Activated T-cell treated with anti-CD3 and anti-CD28 coated beads, Interleukin-2, amount 50 U/mL, for 72 hours (primary cell): ENCODE measurements at regions not wholly inside any gene's neighbourhood (a gene's known extent, or its start where the extent isn't known, plus 50 kb on each side); places are given as distances from the start of the nearest gene placed in this dataset.

Experiments used
- ATAC-seq, 2 donors: fragments of 150-1000 bp; cut with Tn5 transposase; replicated peaks in 1 of 2; 2 replicates each; pipeline ENCODE4 v1.10.0; 2021; ENCODE audit warnings: moderate library complexity in 2 of 2, mild to moderate bottlenecking in 1 of 2
- DNase-seq, 2 donors: peaks; one replicate each; pipeline ENCODE4 v3.0.0; 2021 to 2022; ENCODE audit warnings: mixed read lengths in 1 of 2
- H3K27ac Mint-ChIP-seq: one replicate; pipeline ENCODE4 v1.8.0; 2022; ENCODE audit warnings: mild to moderate bottlenecking, moderate library complexity, mixed read lengths
- H3K27me3 Mint-ChIP-seq: one replicate; pipeline ENCODE4 v1.8.0; 2022; ENCODE audit warnings: low read depth, mixed read lengths
- H3K36me3 Mint-ChIP-seq, 2 donors: one replicate each; pipeline ENCODE4 v1.8.0; 2022; ENCODE audit warnings: mixed read lengths in 2 of 2, mild to moderate bottlenecking in 1 of 2; ENCODE audit not compliant: insufficient read depth in 2 of 2
- H3K4me1 Mint-ChIP-seq: one replicate; pipeline ENCODE4 v1.8.0; 2022; ENCODE audit warnings: low read depth, mixed read lengths
- H3K4me3 Mint-ChIP-seq, 2 donors: one replicate each; pipeline ENCODE4 v1.8.0; 2022; ENCODE audit warnings: mild to moderate bottlenecking in 2 of 2, mixed read lengths in 2 of 2, moderate library complexity in 2 of 2
- H3K9me3 Mint-ChIP-seq, 2 donors: one replicate each; pipeline ENCODE4 v1.8.0; 2022; ENCODE audit warnings: mixed read lengths in 2 of 2

DNA sequence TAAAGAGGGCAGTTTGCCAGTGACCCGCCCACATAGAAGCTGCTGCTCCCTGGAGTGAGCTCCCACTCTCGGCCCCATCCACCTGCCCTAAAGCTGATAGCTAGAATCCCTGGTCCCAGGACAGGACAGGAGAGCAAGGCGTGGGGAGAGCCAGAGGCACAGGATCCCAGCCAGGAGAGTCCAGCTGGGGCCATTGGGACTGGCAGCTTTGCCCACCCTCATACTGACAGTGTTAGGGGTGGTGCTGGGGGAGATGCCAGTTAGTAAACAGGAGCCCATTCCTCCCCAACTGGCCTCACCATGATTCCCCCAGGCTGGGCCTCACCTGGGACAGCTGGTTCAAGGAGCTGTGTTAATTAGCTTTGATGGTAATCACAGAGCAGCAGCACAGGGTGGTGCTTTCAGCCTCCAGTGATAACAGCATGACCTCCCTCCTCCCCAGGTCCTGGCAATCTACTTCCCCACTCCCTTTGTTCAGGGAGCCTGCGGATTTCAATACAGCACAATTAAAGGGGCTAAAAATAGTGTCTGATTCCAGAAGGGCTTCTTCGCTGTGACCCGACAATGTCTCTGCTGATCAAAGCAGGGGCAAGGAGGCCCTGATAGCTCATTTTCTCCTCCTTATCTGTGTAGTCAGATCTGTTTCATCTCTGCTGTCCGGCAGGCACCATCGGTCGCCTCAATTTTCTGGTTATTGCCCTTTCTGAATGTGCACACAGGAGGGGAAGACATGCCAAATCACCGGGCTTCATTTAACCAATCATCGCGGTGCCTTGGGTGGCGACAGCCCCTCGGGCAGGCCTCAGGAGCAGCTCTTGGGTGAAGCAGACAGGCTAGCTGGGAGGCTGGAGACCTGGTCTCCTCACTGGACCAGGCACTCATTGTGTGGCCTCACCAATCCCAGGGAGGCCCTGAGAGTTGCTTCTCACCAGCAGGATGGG, 119.9 kb upstream of the TEX51 start:
- DNase-seq = no peak
- H3K4me3 Mint-ChIP-seq = no peak overlapping the region
- peaks cover 17% of the 10 kb centered on the region for H3K27me3 Mint-ChIP-seq
- peaks cover 7% of the 10 kb centered on the region for H3K4me1 Mint-ChIP-seq
- no peaks in the 10 kb centered on the region for H3K36me3 Mint-ChIP-seq
- H3K9me3 Mint-ChIP-seq = no peaks in the 10 kb centered on the region
- ATAC-seq = no peak
- no peak overlapping the region for H3K27ac Mint-ChIP-seq

- Mint-ChIP-seq H3K4me3 (no peak overlapping the region), H3K27ac (no peak overlapping the region), H3K4me1 (no peaks in the 10 kb centered on the region), H3K36me3 (no peaks in the 10 kb centered on the region), H3K27me3 (peaks cover 17% of the 10 kb centered on the region), H3K9me3 (no peaks in the 10 kb centered on the region)
- DNase-seq (no peak), ATAC-seq (no peak)
Measured at GRCh38 chr2:126781206-126781605, 117.5 kb upstream of the TEX51 start.

DNA sequence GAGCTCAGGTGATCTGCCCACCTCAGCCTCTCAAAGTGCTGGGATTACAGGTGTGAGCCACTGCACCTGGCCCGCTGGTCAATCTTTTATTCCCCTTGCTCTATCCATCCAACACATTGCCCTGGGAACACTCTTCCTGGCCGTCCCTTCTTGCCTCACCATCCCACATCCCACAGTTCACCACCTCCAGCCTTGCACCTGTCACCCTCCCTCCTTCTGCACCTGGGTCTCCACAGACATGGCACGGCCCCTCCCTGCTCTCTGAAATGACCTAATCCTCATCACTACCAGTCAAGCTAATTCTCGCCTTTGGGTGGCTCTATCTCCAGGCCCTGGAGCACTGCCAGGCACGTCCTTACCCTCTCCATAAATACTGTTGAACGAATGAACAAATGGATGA, 116.9 kb upstream of the TEX51 start:
- Mint-ChIP-seq H3K27ac (no peak overlapping the region), H3K36me3 (no peaks in the 10 kb centered on the region), H3K4me1 (no peaks in the 10 kb centered on the region), H3K4me3 (no peak overlapping the region), H3K27me3 (peaks cover 17% of the 10 kb centered on the region), H3K9me3 (no peaks in the 10 kb centered on the region)
- ATAC-seq (no peak), DNase-seq (no peak)

DNA sequence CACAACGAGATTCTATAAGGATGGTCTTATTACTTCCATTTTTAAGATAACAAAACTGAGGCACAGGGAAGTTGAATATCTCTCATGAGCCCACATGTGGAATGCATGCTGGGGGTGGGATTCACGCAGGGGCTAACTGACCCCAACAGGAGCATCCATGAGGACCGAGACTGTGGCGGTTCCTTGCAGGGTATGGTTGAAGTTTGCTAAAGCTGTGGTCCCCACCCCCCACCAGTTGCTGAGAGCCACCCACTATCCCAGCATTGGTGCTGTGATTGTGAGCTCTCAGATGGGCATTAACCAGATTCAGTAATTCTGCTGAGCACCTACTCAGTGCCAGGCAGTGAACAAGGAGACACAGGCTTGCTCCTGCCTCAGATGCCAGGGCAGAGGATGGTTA, 116.0 kb upstream of the TEX51 start:
- no peaks in the 10 kb centered on the region for H3K4me1 Mint-ChIP-seq
- DNase-seq = no peak

DNA sequence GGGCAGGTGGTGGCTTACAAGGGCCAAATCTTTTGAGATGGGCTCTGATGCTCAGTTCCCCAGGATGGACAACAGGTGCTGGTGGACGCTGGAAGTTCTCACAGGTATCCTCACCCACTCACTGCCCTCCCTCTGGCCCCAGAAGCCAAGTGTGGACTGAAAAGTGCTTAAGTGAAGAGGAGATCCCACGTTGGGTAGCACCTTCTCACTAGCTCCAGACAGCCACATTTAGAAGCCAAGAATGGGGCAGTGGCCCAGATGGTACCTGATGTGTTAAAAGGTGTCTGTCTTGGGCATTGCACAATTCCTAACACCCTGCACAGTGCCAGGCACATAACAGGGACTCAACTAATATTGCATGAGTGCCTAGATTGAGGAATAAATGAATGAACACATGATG, 115.3 kb upstream of the TEX51 start:
- Mint-ChIP-seq H3K27me3 (peaks cover 17% of the 10 kb centered on the region), H3K9me3 (no peaks in the 10 kb centered on the region), H3K4me1 (no peaks in the 10 kb centered on the region), H3K4me3 (no peak overlapping the region), H3K36me3 (no peaks in the 10 kb centered on the region), H3K27ac (no peak overlapping the region)
- DNase-seq = no peak
- ATAC-seq = no peak

More for the DNA sequence above, 116.0 kb upstream of the TEX51 start:
- Mint-ChIP-seq H3K27me3 (peaks cover 17% of the 10 kb centered on the region), H3K9me3 (no peaks in the 10 kb centered on the region), H3K36me3 (no peaks in the 10 kb centered on the region), H3K27ac (no peak overlapping the region), H3K4me3 (no peak overlapping the region)
- no peak for ATAC-seq

- H3K4me3 Mint-ChIP-seq = no peak overlapping the region
- DNase-seq (no peak), ATAC-seq (no peak)
- H3K4me1 Mint-ChIP-seq = no peaks in the 10 kb centered on the region
- H3K27me3 Mint-ChIP-seq = peaks cover 17% of the 10 kb centered on the region
- no peaks in the 10 kb centered on the region for H3K36me3 Mint-ChIP-seq
- H3K9me3 Mint-ChIP-seq = no peaks in the 10 kb centered on the region
- H3K27ac Mint-ChIP-seq = no peak overlapping the region
Measured at GRCh38 chr2:126784045-126784444, 114.6 kb upstream of the TEX51 start.

DNA sequence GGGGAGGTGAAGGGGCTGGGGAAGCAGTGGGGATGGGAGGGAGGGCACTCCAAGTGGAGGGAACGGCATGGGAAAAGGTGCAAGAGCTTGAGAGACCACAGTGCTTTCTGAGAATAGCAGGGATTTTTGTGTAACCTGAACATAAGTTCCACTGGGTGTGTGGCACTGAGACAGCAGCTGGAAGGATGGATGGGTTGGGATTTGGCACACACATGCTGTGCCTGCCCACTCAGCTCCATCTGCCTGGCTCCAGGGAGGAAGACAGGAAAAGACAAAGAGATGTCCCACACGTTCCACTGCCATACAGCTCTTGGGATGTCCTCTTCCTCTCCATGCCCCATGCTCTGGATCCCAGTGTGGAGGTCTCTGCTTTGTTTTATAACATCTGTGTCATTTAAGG, 114.1 kb upstream of the TEX51 start:
- DNase-seq (no peak), ATAC-seq (no peak)
- peaks cover 17% of the 10 kb centered on the region for H3K27me3 Mint-ChIP-seq
- no peak overlapping the region for H3K4me3 Mint-ChIP-seq
- no peaks in the 10 kb centered on the region for H3K9me3 Mint-ChIP-seq
- H3K36me3 Mint-ChIP-seq = no peaks in the 10 kb centered on the region
- H3K27ac Mint-ChIP-seq = no peak overlapping the region
- no peaks in the 10 kb centered on the region for H3K4me1 Mint-ChIP-seq

DNA sequence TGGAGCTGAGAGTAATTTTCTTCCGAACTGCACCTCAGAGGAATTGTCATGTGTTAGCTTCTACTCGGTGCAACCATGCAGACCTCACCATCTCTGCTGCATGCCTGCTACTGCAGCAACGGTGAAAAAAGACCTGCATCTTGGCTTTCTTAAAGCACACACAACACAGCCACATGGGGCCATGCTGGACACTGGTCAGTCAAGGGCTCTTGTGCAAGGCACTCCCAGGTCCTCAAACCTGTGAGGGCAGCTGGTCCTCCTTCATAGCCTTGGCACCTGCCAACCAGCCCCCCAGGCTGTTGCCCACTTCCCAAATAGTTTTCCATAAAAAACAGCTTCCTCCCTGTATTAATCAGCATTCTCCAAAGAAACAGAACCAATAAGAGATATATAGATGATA, 113.5 kb upstream of the TEX51 start:
- H3K27ac Mint-ChIP-seq = no peak overlapping the region
- no peak overlapping the region for H3K4me3 Mint-ChIP-seq
- no peaks in the 10 kb centered on the region for H3K4me1 Mint-ChIP-seq
- ATAC-seq (no peak), DNase-seq (no peak)
- H3K27me3 Mint-ChIP-seq = peaks cover 14% of the 10 kb centered on the region
- H3K36me3 Mint-ChIP-seq = no peaks in the 10 kb centered on the region
- H3K9me3 Mint-ChIP-seq = no peaks in the 10 kb centered on the region

- Mint-ChIP-seq H3K27ac (no peak overlapping the region), H3K36me3 (no peaks in the 10 kb centered on the region), H3K27me3 (peaks cover 9% of the 10 kb centered on the region), H3K9me3 (no peaks in the 10 kb centered on the region), H3K4me1 (no peaks in the 10 kb centered on the region), H3K4me3 (no peak overlapping the region)
- ATAC-seq (peak in 1 of 2 donors; percentile 42), DNase-seq (no peak)
Measured at GRCh38 chr2:126785862-126786261, 112.8 kb upstream of the TEX51 start.

DNA sequence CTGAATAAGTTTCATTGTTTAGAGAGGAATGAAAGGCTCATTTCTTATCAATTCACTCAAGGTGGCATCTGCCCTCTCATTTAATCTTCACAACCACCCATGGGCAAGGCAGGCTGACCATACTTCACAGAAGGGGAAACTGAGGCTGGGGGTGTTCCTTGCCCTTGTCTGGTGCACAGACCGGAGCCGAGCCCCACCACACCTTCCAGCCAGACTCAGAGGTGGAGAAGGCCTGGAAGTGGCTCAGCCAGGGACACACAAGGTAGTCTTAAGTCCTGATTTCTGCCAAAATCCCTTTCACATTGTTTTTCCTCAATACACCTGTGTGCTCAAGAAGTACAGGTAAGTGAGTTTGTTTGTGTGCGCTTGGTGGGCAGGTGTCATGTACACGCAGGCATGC, 111.9 kb upstream of the TEX51 start:
- H3K27ac Mint-ChIP-seq = no peak overlapping the region
- no peaks in the 10 kb centered on the region for H3K36me3 Mint-ChIP-seq
- H3K9me3 Mint-ChIP-seq = no peaks in the 10 kb centered on the region
- H3K4me1 Mint-ChIP-seq = no peaks in the 10 kb centered on the region
- DNase-seq (no peak), ATAC-seq (no peak)
- peaks cover 6% of the 10 kb centered on the region for H3K27me3 Mint-ChIP-seq
- no peak overlapping the region for H3K4me3 Mint-ChIP-seq

DNA sequence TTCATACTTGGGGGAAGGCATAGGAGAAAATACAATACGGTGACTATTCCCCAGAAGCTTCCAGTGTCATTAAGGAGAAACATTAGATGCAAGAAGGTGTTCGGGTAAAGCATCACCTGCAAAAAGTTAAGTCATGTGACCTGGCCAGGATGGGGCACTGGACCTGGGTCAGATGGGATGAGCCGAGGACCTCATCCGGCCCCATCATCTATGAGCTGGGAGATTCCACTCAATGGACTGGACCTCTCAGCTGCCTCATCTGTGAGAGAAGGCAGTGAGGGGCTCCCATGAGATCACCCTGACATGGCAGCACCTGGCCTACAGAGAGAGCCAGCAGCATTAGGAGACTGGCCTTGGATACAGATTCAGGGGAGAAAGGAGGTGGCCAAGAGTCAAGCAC, 111.4 kb upstream of the TEX51 start:
- Mint-ChIP-seq H3K36me3 (no peaks in the 10 kb centered on the region), H3K4me1 (no peaks in the 10 kb centered on the region), H3K4me3 (no peak overlapping the region), H3K27ac (no peak overlapping the region), H3K9me3 (no peaks in the 10 kb centered on the region), H3K27me3 (peaks cover under 1% of the 10 kb centered on the region)
- no peak for ATAC-seq
- no peak for DNase-seq

- no peak overlapping the region for H3K27ac Mint-ChIP-seq
- ATAC-seq (no peak), DNase-seq (no peak)
- no peaks in the 10 kb centered on the region for H3K9me3 Mint-ChIP-seq
- no peaks in the 10 kb centered on the region for H3K4me1 Mint-ChIP-seq
- peaks cover 7% of the 10 kb centered on the region for H3K27me3 Mint-ChIP-seq
- H3K36me3 Mint-ChIP-seq = no peaks in the 10 kb centered on the region
- H3K4me3 Mint-ChIP-seq = no peak overlapping the region
Measured at GRCh38 chr2:126788113-126788512, 110.6 kb upstream of the TEX51 start.

DNA sequence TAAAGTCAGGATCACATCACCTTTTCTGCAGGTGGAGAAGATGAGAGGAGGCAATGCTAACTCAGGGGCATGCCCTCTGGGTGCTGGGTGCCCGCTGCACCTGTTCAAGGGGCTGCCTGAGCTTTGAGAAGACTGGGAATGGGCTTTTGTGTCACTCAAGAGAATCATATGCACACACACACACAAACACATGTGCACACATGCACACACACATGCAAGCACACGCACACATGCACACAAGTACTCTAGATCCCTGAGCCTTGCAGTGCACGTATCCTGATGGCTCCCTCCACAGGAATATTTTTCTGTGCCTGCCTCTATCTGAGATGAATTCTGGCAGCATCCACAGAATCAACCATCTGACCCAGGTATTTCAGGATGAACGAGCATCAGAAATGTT, 110.0 kb upstream of the TEX51 start:
- Mint-ChIP-seq H3K36me3 (no peaks in the 10 kb centered on the region), H3K4me3 (no peak overlapping the region), H3K27me3 (peaks cover 12% of the 10 kb centered on the region), H3K4me1 (no peaks in the 10 kb centered on the region), H3K9me3 (no peaks in the 10 kb centered on the region), H3K27ac (no peak overlapping the region)
- DNase-seq (no peak), ATAC-seq (no peak)
